Stimulated activated CD4-positive, alpha-beta T cell treated with anti-CD3 and anti-CD28 coated beads, Interleukin-2, amount 100 ng/mL, for 48 hours (primary cell): ENCODE measurements at regions not wholly inside any gene's neighbourhood (a gene's known extent, or its start where the extent isn't known, plus 50 kb on each side); places are given as distances from the start of the nearest gene placed in this dataset.
"Not testable (repeated sequence)": the region's sequence is repeated elsewhere in the genome, so short reads cannot be mapped to it uniquely, and the experiment has no call there.

Experiments
- DNase-seq, 2 donors: peaks; one replicate each; pipeline ENCODE4 v3.0.0-alpha.2; 2020

DNA sequence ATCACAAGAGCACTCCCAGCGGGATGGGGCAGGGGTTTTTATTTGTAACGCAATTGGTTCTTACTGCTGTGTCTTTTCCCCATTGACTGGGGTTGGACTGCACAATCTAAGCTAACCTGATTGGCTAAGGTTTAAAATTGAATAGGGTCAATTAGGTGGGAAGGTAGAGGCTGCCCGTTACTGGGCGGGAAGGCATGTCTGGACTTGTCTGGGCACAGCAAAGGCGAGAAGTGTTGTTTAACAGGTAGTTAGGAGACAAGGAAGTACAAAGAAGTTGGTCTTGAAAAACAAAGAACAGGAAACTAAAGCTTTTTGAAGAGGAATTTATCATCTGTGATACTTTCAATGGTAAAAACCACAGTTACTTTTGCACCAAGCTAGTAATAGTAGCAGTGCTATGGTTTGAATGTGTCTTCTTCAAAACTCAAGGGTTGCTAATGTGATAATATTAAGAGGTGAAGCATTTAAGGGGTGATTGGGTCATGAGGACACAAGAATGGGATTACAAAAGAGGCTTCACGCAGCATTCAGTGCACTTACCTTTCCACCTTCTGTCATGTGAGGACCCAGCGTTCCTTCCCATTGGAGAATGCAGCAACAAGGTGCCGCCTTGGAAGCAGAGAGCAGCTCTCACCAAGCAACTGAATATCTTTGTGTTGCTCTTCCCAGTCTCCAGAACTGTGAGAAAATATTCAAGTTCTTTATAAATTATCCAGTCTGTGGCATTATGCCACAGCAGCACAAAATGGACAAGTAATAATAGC lies 875.5 kb upstream of the SORCS1 start:
- no peak for DNase-seq

DNA sequence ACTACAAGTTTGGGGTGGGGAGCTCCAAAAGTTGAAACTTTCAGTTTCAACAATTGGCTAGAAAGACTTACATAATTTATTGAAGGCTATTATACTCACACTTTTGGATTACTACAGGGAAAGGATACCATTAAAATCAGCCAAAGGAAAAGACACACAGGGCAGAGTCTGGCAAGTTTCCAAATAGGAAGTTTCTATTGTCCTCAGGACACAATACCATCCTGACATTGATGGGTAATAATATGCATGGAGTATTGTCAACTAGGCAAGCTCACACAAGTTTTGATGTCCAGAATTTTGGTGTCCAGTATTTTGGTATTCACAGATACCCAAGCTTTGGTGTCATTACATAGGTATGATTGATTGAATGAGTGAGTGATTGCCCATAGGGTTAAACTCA lies 872.6 kb upstream of the SORCS1 start:
- DNase-seq: no peak

DNA sequence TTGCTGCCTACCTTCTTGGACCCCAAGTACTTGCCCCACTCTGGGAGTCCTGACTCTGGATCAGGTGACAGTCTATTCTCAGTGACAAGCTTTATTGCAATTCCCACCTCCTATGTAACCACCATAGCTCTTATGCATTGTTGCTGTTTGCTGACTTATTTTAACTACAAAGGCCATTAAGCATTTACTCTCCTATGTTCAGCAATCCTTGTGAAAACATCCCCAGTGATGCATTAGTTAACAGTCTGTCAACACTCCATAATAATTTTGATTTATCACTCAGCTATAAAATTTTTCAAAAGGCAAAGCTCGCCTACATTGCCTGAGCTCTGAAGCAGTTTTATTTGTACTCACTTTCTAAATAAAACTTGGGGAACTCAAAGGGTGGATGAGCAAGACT lies 871.8 kb upstream of the SORCS1 start:
- DNase-seq: no peak

DNA sequence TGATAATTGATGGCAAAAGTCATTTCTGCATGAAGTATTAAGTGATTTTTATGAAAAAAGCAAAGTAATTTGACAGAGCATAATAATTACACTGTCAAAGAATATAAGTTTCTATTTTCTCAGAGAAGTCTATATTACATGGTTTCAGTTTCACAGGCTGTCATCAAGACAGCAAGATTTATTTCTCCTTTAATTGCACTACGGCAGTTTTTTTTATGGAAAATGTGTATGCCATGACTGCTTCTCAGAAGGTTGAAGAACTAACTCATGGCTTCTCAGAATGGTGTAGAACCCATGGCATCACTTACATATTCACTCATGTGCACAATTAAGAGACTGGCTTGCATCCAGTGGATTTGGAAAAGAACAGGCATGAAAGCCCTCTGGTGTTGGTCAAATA lies 870.3 kb upstream of the SORCS1 start:
- no peak for DNase-seq

DNA sequence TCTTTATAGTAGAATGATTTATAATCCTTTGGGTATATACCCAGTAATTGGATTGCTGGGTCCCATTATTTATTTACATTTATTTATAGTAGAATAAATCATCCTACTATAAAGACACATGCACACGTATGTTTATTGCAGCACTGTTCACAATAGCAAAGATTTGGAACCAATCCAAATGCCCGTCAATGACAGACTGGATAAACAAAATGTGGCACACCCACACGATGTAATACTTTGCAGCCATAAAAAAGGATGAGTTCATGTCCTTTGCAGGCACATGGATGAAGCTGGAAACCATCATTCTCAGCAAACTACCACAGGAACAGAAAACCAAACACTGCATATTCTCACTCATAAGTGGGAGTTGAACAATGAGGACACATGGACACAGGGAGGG lies 869.0 kb upstream of the SORCS1 start:
- not testable (repeated sequence) for DNase-seq

DNA sequence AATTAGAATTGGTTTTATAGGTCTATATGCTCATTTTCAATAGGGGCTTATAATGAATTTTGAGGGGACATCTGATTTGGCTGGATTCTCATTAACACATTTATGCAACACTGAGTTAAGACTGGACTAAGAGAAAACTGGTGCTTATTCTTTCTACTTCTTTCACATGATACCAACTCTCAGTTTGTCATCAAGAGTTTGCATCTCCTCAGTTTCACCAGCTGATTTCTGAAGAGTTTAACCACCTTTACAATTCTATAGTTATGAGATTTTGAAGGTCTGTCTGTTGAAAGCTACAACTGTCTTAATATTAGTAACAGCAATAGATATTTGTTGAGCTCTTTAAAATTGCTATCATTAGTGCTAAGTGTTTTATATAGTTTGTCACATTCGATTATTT lies 867.0 kb upstream of the SORCS1 start:
- no peak for DNase-seq

DNA sequence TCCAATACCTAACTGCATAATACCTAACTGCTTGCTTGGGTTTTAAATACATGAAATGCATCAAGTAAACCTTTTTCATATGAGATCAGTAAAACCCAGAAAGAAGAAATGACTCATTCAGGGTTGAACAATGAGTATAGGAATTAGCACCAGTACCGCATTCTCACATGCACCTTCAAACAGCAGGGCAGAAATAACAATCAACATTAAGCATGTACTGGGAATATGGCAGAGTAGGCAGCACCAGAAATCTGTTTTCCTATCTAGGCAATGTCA lies 850.3 kb upstream of the SORCS1 start:
- DNase-seq: no peak

DNA sequence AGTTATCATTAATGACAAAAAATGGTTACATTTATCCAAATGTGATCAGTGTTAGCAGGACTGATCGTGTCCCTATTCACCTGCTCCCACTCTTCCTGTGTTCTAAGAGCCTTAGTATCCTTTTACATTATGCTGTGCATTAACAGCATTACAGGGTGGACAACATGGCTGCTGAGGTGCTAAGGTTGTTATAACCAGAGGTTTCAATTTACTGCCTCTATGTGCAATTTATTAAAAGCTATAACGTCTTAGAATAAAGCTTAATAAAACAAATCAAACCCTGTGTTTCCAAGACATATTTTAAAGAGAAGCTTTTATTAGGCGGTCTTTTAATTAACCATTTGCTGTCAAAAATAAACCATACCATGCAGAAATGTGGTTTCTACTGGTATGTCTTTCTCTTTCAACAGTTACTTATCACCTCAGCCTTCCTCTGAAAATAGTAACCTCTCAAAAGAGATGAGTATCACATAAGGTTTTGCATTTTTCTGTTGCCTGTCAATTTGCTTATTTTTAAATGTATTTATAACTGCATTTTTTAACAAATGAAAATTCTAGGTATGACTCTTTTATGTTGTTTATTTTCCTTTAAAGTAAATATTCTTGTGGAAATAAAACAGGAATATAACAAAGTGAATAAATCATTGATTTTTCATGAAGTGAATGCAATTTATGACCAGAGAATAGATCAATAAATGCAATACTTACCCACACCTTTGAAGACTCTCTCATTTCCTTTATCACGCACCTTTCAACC lies 849.8 kb upstream of the SORCS1 start:
- DNase-seq: no peak

DNA sequence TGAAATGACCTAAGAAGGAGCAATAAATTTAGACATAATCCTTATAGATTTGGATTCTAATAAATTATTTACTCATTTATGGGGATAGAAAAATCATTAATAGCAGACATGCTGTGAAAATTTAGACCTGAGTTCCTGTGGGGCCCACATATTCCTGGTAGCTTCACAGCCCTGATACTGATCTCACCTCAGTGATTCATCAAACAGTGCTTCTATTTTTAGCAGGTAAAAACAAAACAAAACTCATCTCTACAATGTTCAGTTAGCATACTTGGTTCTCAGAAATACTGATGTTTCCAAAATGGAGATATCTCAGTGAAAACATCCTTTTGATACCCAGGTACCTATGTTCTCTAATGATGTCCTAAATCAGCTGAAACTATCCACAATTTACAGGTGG lies 841.1 kb upstream of the SORCS1 start:
- DNase-seq: no peak

DNA sequence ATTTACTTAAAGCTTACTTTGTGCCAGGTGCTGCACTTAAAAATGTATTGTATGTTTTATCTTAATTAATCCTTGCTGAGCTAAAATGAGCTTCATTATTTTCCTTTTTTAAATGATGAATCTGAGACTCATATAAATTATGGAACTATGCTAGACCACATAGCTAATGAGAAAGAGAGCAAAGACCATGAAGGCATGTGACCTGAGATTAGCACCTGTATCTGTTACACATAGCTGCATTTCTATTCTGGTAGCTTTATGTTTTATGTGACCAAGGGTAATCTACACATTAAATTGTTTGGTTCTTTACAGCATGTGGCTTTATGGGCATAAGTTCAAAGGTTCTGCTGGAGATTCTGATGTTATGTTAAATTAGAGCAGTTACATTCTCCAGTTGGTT lies 839.1 kb upstream of the SORCS1 start:
- DNase-seq: no peak

DNA sequence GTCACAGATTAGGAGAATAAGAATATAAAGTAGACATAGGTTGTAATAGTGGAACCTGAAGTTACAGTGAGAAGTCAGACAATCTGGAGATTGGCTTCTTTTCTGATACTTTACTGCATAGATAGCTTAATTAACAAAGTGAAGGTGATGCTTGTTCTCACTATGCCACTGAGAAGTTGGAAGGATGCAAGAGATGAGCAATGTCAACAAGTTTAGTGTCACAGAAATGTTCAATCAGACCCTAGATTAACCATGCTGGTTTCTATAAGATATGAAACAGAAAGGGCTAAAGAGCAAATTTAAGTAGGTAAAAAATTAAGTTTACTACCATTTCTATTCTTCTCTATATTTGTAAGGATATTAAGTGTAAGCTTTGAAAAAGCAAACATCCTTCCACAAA lies 838.6 kb upstream of the SORCS1 start:
- DNase-seq: no peak

DNA sequence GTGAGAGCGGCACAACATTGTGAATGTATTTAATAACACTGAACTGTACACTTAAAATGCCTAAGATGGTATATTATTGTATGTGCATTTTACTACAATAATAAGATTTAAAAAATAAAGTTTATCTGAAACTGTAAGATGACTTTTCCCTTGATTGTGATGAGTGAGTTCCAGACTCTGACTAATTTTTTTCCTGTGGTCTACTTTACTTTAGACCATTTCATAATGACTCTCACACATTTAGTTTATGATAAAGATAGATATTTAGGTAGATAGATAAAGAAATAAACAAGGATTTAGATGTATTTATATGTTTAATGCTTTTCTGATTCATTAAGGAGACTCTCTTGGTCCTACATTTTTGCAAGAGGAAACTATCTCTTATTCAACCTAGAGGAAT lies 835.9 kb upstream of the SORCS1 start:
- no peak for DNase-seq

DNA sequence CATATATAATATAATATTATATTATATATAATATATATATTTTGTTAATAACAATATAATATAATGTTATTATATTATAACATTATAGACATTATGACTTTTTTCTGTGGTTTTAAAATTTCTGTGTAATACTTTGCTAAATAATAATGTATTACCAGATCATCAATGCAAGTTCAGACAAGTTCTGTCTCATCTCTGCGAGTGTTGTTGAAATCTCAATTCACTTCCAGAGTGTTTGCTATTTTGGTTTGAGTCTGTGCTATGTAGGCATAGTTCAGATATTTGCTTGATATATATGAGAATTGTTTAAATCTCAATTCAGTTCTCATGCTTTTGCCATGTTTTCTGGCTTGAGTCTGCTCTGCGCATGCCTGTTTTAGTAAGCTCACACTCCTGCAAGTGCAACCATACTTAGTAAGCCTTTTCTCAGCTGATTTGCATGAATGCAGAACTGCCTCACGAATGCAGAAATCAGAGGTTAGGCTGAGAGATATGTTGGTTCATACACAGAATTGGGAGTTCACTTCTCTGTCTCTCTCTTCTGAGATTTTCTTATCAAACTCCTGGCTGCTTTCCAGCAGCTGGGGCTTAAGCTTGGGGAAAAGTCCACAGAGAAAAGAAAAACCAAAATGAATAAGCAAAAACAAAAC lies 830.2 kb upstream of the SORCS1 start:
- DNase-seq: no peak

DNA sequence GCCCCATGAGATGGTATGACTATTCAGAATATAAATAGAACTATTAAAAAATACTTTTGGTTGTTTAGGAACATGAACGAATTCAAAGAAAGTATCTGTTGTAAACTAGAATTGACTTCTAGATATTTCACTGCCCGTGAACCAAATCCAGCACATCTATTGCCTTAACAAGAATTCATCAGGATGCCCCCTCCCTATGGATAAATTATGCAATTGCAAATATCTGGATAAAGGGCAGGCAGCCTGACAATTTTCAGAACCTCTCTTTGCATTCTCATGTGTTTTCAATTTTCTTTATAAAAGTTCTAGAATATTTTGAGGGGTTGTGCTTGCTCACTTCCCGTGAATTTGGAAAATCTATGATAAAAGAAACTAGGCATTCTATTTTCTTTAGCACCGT lies 822.1 kb upstream of the SORCS1 start:
- DNase-seq: no peak

DNA sequence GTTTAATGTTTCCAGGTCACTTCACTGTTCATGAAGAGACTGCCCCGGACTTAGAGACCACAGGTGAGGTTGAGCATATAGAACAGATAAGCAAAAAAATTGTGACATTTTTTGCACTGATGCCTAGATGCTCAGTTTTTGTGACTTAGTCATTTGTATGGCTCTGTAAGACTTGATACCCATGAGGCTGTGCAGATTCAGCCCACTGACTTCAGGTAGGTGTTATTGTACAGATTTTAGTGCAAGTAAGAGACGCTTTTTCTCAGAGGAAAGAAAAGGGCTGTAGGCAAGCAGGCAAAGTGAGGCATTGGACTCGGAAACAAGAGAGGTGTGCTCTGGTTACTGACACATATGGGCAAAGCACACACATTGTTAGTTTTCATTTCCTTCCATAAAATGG lies 820.1 kb upstream of the SORCS1 start:
- no peak for DNase-seq

DNA sequence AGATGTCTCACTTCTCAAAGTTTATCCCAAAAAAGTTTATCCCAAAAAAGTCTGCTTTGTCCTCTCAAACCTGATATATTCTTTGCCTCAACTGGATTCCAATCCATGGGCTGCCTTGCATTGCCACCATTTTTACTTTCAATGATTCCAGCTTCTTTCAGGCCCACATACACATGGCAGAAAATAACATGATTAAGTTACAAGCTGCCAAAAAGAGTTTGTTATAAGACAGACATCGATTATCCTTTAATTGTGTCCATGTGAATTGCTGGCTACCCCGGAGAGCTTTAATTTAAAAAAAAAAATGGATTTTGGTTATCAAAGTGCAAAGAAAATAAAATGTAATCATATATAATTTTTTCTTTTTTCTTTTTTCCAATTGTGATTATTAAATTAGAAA lies 819.6 kb upstream of the SORCS1 start:
- DNase-seq: no peak

DNA sequence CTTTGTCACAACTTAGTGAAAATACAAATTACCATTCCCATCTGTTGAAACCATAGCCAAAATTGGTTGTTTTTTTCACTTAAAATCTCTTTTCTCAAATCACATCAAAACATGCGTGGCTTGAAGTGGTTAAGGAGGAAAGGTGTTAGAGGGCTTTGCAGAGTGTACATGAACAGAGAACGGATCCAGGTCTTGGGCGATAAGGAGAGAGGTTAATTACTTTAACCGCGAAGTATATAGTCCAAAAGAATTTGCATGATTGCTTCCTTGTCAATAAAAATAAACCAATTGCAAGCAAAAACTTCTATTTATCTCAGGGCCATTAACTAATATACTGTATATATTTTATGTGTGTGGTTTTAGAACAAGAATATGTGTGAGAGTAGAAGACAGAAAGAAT lies 813.9 kb upstream of the SORCS1 start:
- DNase-seq: no peak

DNA sequence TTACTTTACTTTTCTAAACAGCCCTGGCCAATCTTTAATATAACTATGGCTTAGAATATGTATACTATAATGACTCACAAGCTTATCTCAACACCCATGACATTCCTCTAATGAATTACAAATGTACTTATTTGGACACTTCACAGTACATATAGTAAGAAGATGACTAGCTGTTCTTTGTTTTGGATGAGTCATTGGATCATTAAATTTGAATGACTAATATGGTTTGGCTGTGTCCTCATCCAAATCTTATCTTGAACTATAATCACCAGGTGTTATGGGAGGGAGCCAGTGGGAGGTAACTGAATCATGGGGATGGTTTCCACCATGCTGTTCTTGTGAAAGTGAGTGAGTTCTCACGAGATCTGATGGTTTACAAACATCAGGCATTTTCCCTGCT lies 807.5 kb upstream of the SORCS1 start:
- no peak for DNase-seq

DNA sequence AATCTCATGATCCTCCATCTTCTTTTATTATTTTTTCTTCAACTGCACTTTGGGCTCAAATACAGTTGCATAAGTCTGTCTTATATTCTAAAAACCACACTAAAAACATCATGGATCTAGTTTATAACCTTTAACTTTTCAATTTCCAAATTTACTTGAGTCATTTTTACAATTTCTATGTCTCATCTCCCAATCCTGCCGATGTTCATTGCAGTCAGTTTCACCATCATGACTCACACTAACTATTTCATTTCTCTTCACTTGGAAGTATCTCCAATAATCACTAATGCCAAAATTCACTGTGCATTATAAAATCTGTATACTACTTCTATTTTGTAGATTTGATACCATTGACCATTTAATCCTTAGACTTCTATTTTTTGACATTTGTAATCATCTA lies 806.9 kb upstream of the SORCS1 start:
- DNase-seq: no peak

DNA sequence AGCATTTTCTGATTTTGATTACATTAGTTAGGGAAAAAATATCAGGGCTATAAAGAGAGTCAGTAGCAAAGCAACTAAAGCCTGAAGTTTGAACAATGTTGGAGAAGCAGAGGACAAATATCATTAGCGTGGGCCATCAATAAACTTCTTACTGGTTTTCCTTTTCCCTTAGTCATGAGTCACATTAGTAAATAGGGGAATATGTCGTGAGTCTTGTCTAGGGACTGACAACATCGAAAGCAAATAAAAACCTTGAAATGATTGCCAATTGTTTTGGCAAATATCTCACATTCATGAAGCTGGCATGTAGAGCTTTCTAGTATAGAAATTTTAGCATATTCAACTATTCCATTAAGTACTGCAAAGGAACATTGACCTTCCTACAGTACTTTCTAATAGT lies 806.0 kb upstream of the SORCS1 start:
- DNase-seq: no peak

DNA sequence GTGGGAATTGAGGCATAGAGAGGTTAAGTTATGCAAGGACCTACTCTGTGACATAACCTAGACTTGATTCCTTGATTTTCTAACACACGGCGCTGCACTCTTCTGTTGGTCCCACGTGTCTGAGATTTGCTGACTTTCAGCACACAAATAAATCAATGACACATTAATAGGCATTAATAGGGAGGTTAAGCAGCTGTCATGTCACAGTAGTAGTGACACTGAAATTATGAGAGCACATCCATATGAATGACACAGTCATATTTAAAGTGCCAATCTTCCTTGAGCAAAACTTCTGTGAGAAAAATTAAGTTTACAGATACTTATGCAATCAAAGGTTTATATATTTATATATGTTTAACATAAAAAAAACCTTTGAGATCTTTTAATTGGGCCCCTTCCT lies 805.4 kb upstream of the SORCS1 start:
- DNase-seq: no peak

DNA sequence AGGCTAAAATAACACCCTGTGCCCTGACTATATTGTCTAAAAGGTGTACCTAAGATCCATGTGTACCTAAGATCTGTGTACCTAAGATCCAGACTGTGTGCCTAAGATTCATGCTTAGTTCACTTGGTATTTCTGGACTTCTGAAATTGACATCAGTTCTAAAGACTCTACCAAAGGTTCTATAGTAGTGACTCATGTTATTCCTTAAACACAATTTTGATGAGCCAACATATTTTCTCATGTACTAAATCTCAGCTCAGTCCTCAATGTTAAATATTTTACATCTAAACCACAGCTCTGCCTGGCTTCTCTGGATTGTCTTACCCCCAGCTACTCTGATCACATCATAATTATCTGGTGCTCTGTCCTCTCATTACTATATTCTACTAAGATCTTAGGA lies 802.3 kb upstream of the SORCS1 start:
- DNase-seq: no peak

DNA sequence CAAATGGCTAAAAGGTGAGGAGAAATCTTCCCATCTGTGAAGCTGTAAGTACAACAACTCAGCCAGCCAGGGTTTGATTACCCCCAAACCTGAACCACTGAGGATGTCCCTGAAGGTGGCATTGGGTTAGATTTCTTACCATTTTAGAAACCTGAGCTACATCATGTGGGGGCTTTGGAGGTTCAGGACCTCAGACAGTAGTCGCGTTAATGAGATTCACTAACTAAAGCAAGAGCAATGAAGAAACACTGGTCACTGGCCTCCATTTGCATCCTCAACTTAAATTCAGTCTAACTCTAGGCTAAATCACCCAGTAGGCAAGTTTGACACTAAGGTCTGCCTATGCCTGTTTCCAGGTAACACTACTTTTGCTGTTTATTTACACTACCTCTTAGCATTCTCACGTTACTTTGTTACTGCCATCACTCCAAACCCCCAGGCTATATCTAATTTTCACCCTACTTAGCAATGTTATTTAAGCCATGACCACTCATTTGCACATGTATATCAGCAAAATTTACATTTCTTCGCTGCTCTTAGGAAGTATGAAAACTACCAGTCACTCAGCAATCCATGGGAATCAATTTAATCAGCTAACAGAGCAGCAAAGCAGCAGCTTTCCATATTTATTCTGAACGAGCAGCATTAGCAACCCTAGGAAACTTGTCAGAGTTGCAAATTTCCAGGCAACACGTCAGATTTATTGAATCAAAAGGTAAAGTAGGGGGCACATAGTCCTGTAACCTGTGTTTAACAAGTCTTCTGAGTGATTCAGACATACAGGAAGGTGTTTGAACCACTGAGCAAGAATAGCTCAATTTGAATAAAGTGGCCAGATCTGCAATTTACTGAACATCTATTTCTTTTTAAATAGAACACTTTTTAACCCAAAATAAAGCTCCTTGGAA lies 788.4 kb upstream of the SORCS1 start:
- no peak for DNase-seq
